Bronchial epithelial cell (primary cell): ENCODE measurements at regions not wholly inside any gene's neighbourhood (a gene's known extent, or its start where the extent isn't known, plus 50 kb on each side); places are given as distances from the start of the nearest gene placed in this dataset.
"Not testable (repeated sequence)": the region's sequence is repeated elsewhere in the genome, so short reads cannot be mapped to it uniquely, and the experiment has no call there.

Source experiments
- DNase-seq: peaks from one replicate; pipeline ENCODE4 v3.0.0-alpha.2; 2010; ENCODE audit warnings: low read depth
- FAIRE-seq: peaks from 2 replicates; lab custom pipeline; 2011; peaks lifted over from hg19 to GRCh38; lab: Jason Lieb, UNC
- H3K27me3 ChIP-seq: 2 replicates; pipeline ENCODE4 v1.5.1; 2011; ENCODE audit warnings: low read length; ENCODE audit not compliant: control insufficient read depth, insufficient read depth
- H3K36me3 ChIP-seq: 2 replicates; pipeline ENCODE4 v1.5.1; 2011; ENCODE audit warnings: low read length; ENCODE audit not compliant: control insufficient read depth, insufficient read depth
- H3K4me3 ChIP-seq: 2 replicates; pipeline ENCODE4 v1.5.1; 2011; ENCODE audit warnings: mild to moderate bottlenecking, low read depth, low read length, control low read depth
- CTCF ChIP-seq: IDR thresholded peaks from 2 replicates; pipeline ENCODE4 v1.5.1; 2011; ENCODE audit warnings: mild to moderate bottlenecking, moderate library complexity, low read length, control low read depth, inconsistent platforms; ENCODE audit not compliant: insufficient read depth, severe bottlenecking

DNA sequence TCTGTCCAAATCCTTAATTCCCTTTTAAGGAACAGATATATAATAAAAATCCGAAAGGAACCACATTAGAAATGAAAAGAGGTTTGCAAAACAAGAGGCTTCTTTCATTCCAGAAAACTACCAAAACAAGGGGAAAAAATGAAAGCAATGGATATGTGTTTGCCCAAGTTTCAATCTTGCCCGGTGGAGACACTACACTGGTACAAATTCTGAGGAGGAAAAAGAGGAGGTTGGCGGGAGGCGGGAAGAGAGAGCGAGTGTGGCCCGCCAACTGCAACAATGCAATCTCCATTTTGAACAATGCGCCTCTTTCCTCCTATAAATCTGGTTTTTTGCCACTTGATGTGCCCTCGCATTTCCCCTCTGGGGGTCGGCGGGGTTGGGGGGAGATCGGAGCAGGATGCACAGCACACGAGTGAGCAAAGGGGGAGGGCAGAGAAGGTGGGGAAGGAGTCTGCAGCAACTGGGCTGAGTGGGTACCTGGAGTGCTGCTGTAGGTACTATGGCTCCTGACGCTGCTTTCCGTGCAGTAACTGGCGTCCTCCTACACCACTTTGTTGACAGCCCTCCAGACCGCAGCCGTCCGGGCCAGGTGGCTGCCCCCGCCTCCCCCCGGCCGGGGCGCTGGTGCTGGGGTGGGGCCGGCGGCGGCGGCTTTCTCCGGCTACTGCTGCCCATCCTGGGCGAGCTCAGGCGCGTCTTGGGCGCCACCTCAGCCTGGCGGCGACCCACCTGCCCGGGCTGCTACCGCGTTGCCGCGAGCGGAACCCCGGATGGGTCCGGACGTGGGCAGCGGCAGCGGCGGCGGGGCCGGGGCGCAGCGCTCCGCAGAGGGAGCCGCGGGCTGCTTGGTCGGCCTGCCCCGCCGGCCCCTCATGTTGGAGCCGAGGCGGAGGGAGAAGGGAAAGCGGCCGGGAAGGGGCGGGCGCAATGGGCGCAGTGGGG, 93.8 kb upstream of the PLEKHM1 start:
- peak; percentile 50 for DNase-seq

GRCh38 chr17:45585037-45585733, 94.7 kb upstream of the PLEKHM1 start:
- not testable (repeated sequence) for FAIRE-seq, H3K36me3 ChIP-seq, H3K27me3 ChIP-seq
- peak; percentile 33 for TF ChIP-seq CTCF
- H3K4me3 ChIP-seq: peak overlapping the region; percentile 67
- DNase-seq: peak; percentile 45

More for the DNA sequence above, 93.8 kb upstream of the PLEKHM1 start:
- TF ChIP-seq CTCF: no peak
- Histone ChIP-seq H3K36me3 (no peaks in the 10 kb centered on the region), H3K4me3 (peak overlapping the region; percentile 67), H3K27me3 (no peaks in the 10 kb centered on the region)
- FAIRE-seq: no peak

DNA sequence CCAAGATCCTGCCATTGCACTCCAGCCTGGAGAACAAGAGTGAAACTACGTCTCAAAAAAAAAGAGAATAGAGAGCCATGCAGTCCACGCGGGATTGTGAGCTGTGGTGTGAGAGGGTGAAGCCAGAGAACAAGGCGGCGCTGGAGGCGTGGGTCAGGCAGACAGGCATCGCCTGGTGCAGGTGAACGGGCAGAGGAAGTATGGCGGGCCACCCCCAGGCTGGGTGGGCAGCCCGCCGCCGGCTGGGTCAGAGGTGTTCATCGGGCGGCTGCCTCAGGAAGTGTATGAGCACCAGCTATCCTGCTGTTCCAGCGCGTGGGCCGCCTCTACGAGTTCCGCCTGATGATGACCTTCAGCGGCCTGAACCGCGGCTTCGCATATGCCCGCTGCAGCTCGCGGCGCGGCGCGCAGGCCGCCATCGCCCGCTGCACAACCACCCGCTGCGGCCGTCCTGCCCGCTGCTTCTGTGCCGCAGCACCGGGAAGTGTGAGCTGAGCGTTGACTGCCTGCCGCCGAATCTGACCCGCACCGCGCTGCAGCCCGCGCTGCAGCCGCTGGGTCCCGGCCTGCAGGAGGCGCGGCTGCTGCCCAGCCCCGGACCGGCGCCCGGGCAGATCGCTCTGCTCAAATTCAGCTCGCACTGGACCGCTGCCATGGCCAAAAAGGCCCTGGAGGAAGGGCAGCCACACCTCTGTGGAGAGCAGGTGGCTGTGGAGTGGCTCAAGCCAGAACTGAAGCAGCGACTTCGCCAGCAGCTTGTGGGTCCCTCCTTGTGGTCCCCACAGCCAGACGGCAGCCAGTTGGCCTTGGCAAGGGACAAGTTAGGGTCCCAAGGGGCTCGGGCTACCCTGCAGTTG, 95.5 kb upstream of the PLEKHM1 start:
- DNase-seq, H3K36me3 ChIP-seq, FAIRE-seq, H3K27me3 ChIP-seq: not testable (repeated sequence)
- peak overlapping the region; percentile 67 for H3K4me3 ChIP-seq

DNA sequence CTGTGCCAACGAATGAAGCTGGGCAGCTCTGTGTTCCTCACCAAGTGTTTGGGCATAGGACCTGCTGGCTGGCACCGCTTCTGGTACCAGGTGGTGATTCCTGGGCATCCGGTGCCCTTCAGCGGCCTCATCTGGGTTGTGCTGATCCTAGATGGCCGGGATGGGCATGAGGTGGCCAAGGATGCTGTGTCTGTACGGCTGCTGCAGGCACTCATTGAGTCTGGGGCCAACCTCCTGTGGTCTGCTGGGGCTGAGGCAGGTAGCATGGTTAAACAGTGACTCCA, 96.1 kb upstream of the PLEKHM1 start:
- H3K27me3 ChIP-seq, FAIRE-seq, H3K36me3 ChIP-seq, H3K4me3 ChIP-seq, DNase-seq: not testable (repeated sequence)

- TF ChIP-seq CTCF: peak; percentile 58
- not testable (repeated sequence) for DNase-seq, H3K4me3 ChIP-seq, H3K27me3 ChIP-seq, H3K36me3 ChIP-seq, FAIRE-seq
Observed at GRCh38 chr17:45592433-45592923, 102.0 kb upstream of the PLEKHM1 start.

GRCh38 chr17:45596347-45596746, 105.8 kb upstream of the PLEKHM1 start:
- not testable (repeated sequence) for FAIRE-seq, H3K36me3 ChIP-seq, DNase-seq, H3K27me3 ChIP-seq, H3K4me3 ChIP-seq

DNA sequence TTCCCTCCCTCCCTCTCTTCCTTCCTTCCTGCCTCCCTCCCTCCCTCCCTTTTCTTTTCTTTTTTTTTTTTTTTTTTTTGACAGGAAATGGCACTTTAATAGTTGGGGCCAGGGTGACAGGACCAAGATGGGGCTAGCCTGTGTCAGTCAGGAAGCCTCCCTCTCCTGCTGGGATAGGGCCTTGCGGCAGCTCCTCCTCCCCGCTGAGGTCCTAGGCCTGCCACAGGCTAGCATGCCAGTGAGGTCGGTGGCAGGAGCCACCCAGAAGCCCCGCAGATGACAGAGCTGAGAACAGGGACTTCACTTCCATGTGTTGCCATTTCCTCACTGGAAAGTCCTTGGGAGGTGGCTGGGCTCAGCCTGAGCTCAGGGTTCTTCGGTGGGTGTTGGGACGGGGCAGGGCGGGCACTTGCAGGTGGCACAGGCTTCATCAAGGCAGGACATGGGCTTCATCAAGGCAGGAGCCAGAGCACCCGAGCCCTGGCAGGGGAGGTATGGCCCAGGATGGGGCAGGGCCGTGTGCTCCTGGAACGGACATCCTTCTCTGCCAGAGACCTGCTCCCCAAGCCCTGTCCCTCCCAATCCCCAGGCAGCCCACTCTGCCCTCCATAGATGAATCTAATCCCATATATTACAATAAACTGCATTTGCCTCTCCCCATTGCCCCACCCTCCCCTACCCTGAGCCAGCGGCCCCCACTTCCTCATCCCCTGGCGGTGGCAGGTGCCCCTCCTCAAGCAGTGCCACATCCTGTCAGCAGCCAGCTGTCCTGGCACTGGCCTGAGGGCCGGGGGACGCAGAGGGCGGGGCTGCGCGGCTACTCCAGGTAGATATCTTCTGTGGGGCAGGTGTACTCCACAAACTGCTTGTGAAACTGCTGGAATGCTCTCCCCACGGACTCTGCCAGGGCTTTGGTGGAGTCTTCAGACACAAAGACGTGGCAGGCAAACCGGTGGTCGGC, 109.8 kb upstream of the PLEKHM1 start:
- not testable (repeated sequence) for H3K27me3 ChIP-seq, H3K36me3 ChIP-seq, FAIRE-seq, DNase-seq, H3K4me3 ChIP-seq

- H3K4me3 ChIP-seq, H3K27me3 ChIP-seq, H3K36me3 ChIP-seq, FAIRE-seq, DNase-seq: not testable (repeated sequence)
Observed at GRCh38 chr17:45601013-45601412, 110.5 kb upstream of the PLEKHM1 start.

DNA sequence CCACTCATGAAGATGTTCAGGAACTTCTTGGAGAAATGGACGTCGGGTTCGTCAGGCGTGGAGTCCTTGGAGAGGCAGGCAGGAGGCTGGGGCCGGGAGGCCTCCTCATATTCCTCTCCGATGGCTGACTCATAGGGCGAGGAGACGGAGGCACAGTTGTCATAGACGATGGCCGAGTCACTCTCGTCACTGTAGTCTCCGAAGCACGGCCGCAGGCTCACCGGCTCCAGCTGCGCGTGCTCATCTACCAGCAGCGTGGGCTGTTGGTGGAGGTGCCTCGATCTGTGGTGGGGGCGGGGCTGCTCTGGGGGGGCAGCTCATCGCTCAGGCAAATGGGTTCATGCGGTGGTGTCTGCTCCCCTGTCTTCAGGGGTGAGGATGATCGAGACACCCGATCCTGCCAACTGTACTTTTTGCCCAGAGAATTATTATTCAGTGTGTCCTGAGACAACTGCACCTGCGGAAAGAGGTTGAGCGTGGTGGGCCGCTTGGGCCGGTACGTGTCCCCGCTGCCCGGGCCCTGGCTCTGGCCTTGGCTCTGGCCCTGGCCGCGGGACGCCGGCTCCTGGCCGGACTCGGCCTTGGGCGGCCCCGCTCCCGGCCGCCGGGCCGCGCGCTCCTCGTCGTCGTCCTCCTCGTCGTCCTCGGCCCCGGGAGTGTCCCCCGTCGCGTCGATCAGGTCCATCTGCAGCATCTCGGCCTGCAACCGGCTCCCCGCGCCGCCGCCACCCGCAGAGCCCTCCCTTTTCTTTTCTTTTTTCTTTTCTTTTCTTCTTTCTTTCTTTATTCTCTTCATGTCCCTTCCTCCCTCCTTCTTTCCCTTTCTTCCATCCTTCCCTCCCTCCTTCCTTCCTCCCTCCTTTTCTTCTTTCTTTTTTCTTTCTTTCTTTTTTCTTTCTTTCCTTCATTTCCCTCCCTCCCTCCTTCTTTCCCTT, 111.4 kb upstream of the PLEKHM1 start:
- H3K4me3 ChIP-seq, DNase-seq, H3K27me3 ChIP-seq, H3K36me3 ChIP-seq, FAIRE-seq: not testable (repeated sequence)
